Thyroid gland (tissue), 4 donors: ENCODE measurements at regions not wholly inside any gene's neighbourhood (a gene's known extent, or its start where the extent isn't known, plus 50 kb on each side); places are given as distances from the start of the nearest gene placed in this dataset.

ENCODE experiments used
- CTCF ChIP-seq, 6 experiments: fragments of 200-600 bp in 3 of 6; fragments of 450-650 bp in 3 of 6; sonication (generic) in 3 of 6; IDR thresholded peaks; one replicate each; pipeline ENCODE4 v1.5.1; 2016 to 2019; ENCODE audit warnings: antibody characterized with exemption in 6 of 6, mild to moderate bottlenecking in 2 of 6, inconsistent platforms in 1 of 6, moderate library complexity in 1 of 6
- POLR2A ChIP-seq, 2 donors: fragments of 450-650 bp; IDR thresholded peaks; one replicate each; pipeline ENCODE4 v1.6.1; 2017; ENCODE audit warnings: antibody characterized with exemption in 2 of 2, mild to moderate bottlenecking in 2 of 2, moderate library complexity in 1 of 2

GRCh38 chr13:21228738-21229137 lies 52.3 kb downstream of the MRPL57 start:
- no peak for TF ChIP-seq CTCF (IDR thresholded peaks at IDR 0.05)
- no peak for TF ChIP-seq POLR2A (IDR thresholded peaks at IDR 0.05)
